HEK293T (cell line): ENCODE measurements at regions not wholly inside any gene's neighbourhood (a gene's known extent, or its start where the extent isn't known, plus 50 kb on each side); places are given as distances from the start of the nearest gene placed in this dataset.

Source experiments
- FOXA1 ChIP-seq: fragments of 450-650 bp; IDR thresholded peaks from 2 replicates; pipeline ENCODE4 v1.6.1; 2016; ENCODE audit warnings: mild to moderate bottlenecking
- FOXK2 ChIP-seq: fragments of 450-650 bp; IDR thresholded peaks from 2 replicates; pipeline ENCODE4 v1.6.1; 2016; ENCODE audit warnings: mild to moderate bottlenecking
- FOXM1 ChIP-seq: fragments of 450-650 bp; IDR thresholded peaks from 2 replicates; pipeline ENCODE4 v1.6.1; 2017; ENCODE audit warnings: mild to moderate bottlenecking, borderline replicate concordance
- HDGF ChIP-seq: fragments of 450-650 bp; IDR thresholded peaks from 2 replicates; pipeline ENCODE4 v1.6.1; 2017; ENCODE audit warnings: antibody characterized with exemption, borderline replicate concordance
- NFRKB ChIP-seq: fragments of 450-650 bp; IDR thresholded peaks from 2 replicates; pipeline ENCODE4 v1.6.1; 2016; ENCODE audit warnings: mild to moderate bottlenecking, moderate library complexity
- PKNOX1 ChIP-seq: fragments of 450-650 bp; IDR thresholded peaks from 2 replicates; pipeline ENCODE4 v1.6.1; 2016
- SP1 ChIP-seq: fragments of 450-650 bp; IDR thresholded peaks from 2 replicates; pipeline ENCODE4 v1.6.1; 2017
- SUZ12 ChIP-seq: fragments of 450-650 bp; IDR thresholded peaks from 2 replicates; pipeline ENCODE4 v1.6.1; 2016; ENCODE audit warnings: mild to moderate bottlenecking
- TARDBP ChIP-seq: fragments of 450-650 bp; IDR thresholded peaks from 2 replicates; pipeline ENCODE4 v1.6.1; 2016
- ZNF384 ChIP-seq: fragments of 450-650 bp; IDR thresholded peaks from 2 replicates; pipeline ENCODE4 v1.6.1; 2016

DNA sequence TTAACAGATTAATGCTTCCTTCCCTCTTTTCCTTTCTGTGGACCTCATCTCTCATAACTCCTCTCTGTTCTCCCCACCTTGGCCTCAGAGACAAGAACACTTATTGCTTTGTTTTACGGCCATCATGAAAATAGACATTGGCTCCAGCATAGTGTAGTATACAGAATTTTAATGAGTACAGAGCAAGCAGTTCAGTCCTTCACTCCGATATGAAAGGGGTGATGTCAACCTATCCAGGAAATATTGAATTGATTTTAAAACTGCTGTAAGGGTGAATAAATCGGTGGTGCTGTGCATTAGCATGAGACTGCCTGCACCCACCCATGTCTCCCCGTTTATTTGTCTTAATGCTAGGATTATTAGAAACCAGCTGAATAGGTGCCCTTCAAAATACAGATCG lies 490.9 kb upstream of the TBL1XR1 start:
- no peak for TF ChIP-seq TARDBP
- no peak for TF ChIP-seq FOXA1
- TF ChIP-seq PKNOX1: no peak
- TF ChIP-seq SP1: no peak
- no peak for TF ChIP-seq HDGF
- no peak for TF ChIP-seq FOXK2
- no peak for TF ChIP-seq NFRKB
- no peak for TF ChIP-seq FOXM1
- no peak for TF ChIP-seq ZNF384
- no peak for TF ChIP-seq SUZ12
